ENCODE measurements at regions not wholly inside any gene's neighbourhood (a gene's known extent, or its start where the extent isn't known, plus 50 kb on each side); places are given as distances from the start of the nearest gene placed in this dataset.

DNA sequence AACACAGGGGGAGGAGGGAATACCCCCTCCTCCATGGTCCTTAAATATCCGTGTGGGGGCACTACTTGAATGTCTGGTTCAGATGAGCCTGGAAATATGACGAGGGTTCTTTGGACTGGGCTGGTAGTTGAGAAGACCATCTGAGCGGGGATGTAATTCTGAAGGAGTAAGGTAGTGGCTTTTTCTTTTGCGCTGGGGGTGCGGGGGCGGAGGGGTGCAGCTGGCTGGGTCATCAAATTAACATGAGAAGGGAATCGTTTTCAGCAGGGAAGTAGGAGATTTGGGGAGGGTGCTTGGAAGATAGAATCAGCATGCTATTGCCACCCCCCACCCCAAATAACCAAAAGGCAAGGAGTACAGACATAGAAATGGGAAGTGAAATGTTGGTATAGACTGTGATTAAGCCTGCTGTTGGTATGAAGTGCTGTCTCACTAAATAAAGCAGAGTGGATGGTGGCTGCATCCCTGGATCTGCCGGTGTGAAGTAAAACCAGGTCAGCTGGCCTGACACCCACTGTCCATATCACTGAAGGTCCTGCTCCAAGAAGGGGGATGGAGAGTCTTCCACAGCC, 121.9 kb upstream of the HSD17B12 start:
- H3K4me1 Mint-ChIP-seq = peaks cover 63% of the 10 kb centered on the region
- peak; percentile 15; the same call in 2 of the 3 replicates for ATAC-seq
- H3K27me3 Mint-ChIP-seq (ENCODE audit: insufficient read depth, low read depth, poor library complexity) = peaks cover 12% of the 10 kb centered on the region

DNA sequence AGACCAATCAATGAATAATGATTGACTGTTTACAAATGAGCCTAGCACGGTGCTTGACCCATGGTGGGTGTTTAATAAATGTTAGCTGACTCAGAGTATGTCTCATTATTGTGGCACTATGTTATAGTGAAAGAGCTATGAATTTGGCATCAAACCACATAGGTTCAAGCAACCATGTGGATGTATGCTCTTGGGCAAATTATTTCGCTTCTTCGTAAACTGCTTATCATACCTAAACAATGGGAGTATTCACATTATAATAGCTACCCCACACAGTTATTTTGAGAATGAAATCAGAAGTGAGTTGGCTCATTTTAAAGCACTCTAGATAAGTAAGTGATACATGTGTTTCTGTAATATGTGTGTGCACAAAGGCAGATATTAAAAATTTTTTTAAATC, 118.7 kb upstream of the HSD17B12 start:
- peaks cover 15% of the 10 kb centered on the region for H3K27me3 Mint-ChIP-seq (ENCODE audit: insufficient read depth, low read depth, poor library complexity)
- no peaks in the 10 kb centered on the region for H3K9me3 Mint-ChIP-seq

More for the DNA sequence above, 121.9 kb upstream of the HSD17B12 start:
- no peaks in the 10 kb centered on the region for H3K9me3 Mint-ChIP-seq
- Histone ChIP-seq H3K4me2 (peak overlapping the region; percentile 95), H3K27ac (ENCODE audit: low read depth) (no peak overlapping the region), H3F3A (replicated peaks; ENCODE audit: low read depth) (no peaks in the 10 kb centered on the region), H4K20me1 (replicated peaks; ENCODE audit: insufficient read depth) (no peaks in the 10 kb centered on the region), H3K27me3 (ENCODE audit: insufficient read depth) (peaks cover 62% of the 10 kb centered on the region), H3K36me3 (ENCODE audit: insufficient read depth) (no peaks in the 10 kb centered on the region), H3K4me3 (peak overlapping the region; percentile 55), H3K4me1 (ENCODE audit: insufficient read depth) (peaks cover 60% of the 10 kb centered on the region), H3K9me2 (ENCODE audit: insufficient read depth) (peaks cover 20% of the 10 kb centered on the region), H2AFZ (peak overlapping the region; percentile 96), H3K79me2 (replicated peaks; ENCODE audit: insufficient read depth) (no peaks in the 10 kb centered on the region)
- peak overlapping the region; percentile 77 for H3K4me3 Mint-ChIP-seq
- no peak overlapping the region for H3K27ac Mint-ChIP-seq
- H3K36me3 Mint-ChIP-seq (ENCODE audit: low read depth) = no peaks in the 10 kb centered on the region
- no peak for TF ChIP-seq ZNF114 (CRISPR knock-in tag; IDR thresholded peaks at IDR 0.05)
- TF ChIP-seq NANOG (IDR thresholded peaks at IDR 0.05; ENCODE audit: borderline replicate concordance) = no peak
- no peak for DNase-seq (ENCODE audit: low spot score)

DNA sequence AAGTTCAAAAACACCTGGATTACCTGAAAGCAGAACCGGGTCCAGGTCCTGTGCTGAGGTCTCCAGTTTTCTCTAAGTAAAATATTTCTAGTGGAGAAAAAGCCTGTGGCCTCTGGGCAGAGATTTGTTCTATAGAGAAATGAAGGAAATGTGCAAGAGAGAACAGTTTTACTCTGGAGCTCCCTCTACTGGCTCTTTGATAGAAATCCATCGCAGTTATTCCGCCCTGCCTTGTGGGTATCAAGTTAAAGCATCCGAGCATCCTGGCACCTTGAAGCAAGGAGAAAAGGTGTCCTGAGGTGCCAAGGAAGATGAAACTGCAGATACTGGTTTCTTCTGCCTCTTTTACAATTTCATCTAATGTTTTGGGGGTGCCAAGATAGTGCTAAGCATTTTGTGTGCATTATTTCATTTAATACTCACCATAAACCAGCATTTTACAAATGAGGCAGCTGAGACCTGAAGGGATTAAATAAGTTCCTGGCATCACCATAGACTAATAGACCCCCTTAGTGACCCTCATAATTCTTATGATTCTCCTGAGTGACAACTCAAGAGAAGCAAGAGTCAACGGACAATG, 113.1 kb upstream of the HSD17B12 start:
- Histone ChIP-seq H3K9me2 (ENCODE audit: insufficient read depth) (peaks cover 8% of the 10 kb centered on the region; the same call in 1 of the 2 replicates), H3K27me3 (ENCODE audit: insufficient read depth) (peaks cover 30% of the 10 kb centered on the region), H2AFZ (no peak overlapping the region), H3K4me2 (no peak overlapping the region), H3K27ac (ENCODE audit: low read depth) (no peak overlapping the region), H3K4me1 (ENCODE audit: insufficient read depth) (no peaks in the 10 kb centered on the region), H3K4me3 (no peak overlapping the region), H3F3A (replicated peaks; ENCODE audit: low read depth) (no peaks in the 10 kb centered on the region), H4K20me1 (replicated peaks; ENCODE audit: insufficient read depth) (no peaks in the 10 kb centered on the region), H3K36me3 (ENCODE audit: insufficient read depth) (no peaks in the 10 kb centered on the region), H3K79me2 (replicated peaks; ENCODE audit: insufficient read depth) (no peaks in the 10 kb centered on the region)
- DNase-seq (ENCODE audit: low spot score) (peak; percentile 80), ATAC-seq (peak; percentile 80)
- H3K27ac Mint-ChIP-seq = no peak overlapping the region
- H3K27me3 Mint-ChIP-seq (ENCODE audit: insufficient read depth, low read depth, poor library complexity) = peaks cover 6% of the 10 kb centered on the region
- no peaks in the 10 kb centered on the region for H3K36me3 Mint-ChIP-seq (ENCODE audit: low read depth)
- H3K4me1 Mint-ChIP-seq = no peaks in the 10 kb centered on the region; the same call in 2 of the 3 replicates
- H3K9me3 Mint-ChIP-seq = no peaks in the 10 kb centered on the region
- H3K4me3 Mint-ChIP-seq = no peak overlapping the region
- TF ChIP-seq, protein P1, sequence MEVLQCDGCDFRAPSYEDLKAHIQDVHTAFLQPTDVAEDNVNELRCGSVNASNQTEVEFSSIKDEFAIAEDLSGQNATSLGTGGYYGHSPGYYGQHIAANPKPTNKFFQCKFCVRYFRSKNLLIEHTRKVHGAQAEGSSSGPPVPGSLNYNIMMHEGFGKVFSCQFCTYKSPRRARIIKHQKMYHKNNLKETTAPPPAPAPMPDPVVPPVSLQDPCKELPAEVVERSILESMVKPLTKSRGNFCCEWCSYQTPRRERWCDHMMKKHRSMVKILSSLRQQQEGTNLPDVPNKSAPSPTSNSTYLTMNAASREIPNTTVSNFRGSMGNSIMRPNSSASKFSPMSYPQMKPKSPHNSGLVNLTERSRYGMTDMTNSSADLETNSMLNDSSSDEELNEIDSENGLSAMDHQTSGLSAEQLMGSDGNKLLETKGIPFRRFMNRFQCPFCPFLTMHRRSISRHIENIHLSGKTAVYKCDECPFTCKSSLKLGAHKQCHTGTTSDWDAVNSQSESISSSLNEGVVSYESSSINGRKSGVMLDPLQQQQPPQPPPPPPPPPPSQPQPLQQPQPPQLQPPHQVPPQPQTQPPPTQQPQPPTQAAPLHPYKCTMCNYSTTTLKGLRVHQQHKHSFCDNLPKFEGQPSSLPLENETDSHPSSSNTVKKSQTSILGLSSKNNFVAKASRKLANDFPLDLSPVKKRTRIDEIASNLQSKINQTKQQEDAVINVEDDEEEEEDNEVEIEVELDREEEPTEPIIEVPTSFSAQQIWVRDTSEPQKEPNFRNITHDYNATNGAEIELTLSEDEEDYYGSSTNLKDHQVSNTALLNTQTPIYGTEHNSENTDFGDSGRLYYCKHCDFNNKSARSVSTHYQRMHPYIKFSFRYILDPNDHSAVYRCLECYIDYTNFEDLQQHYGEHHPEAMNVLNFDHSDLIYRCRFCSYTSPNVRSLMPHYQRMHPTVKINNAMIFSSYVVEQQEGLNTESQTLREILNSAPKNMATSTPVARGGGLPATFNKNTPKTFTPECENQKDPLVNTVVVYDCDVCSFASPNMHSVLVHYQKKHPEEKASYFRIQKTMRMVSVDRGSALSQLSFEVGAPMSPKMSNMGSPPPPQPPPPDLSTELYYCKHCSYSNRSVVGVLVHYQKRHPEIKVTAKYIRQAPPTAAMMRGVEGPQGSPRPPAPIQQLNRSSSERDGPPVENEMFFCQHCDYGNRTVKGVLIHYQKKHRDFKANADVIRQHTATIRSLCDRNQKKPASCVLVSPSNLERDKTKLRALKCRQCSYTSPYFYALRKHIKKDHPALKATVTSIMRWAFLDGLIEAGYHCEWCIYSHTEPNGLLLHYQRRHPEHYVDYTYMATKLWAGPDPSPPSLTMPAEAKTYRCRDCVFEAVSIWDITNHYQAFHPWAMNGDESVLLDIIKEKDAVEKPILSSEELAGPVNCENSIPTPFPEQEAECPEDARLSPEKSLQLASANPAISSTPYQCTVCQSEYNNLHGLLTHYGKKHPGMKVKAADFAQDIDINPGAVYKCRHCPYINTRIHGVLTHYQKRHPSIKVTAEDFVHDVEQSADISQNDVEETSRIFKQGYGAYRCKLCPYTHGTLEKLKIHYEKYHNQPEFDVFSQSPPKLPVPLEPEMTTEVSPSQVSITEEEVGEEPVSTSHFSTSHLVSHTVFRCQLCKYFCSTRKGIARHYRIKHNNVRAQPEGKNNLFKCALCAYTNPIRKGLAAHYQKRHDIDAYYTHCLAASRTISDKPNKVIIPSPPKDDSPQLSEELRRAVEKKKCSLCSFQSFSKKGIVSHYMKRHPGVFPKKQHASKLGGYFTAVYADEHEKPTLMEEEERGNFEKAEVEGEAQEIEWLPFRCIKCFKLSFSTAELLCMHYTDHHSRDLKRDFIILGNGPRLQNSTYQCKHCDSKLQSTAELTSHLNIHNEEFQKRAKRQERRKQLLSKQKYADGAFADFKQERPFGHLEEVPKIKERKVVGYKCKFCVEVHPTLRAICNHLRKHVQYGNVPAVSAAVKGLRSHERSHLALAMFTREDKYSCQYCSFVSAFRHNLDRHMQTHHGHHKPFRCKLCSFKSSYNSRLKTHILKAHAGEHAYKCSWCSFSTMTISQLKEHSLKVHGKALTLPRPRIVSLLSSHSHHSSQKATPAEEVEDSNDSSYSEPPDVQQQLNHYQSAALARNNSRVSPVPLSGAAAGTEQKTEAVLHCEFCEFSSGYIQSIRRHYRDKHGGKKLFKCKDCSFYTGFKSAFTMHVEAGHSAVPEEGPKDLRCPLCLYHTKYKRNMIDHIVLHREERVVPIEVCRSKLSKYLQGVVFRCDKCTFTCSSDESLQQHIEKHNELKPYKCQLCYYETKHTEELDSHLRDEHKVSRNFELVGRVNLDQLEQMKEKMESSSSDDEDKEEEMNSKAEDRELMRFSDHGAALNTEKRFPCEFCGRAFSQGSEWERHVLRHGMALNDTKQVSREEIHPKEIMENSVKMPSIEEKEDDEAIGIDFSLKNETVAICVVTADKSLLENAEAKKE (CRISPR knock-in tag; IDR thresholded peaks at IDR 0.05) = no peak
- no peak for TF ChIP-seq POLR2AphosphoS5 (IDR thresholded peaks at IDR 0.05; ENCODE audit: low read depth)
- TF ChIP-seq, protein P2, sequence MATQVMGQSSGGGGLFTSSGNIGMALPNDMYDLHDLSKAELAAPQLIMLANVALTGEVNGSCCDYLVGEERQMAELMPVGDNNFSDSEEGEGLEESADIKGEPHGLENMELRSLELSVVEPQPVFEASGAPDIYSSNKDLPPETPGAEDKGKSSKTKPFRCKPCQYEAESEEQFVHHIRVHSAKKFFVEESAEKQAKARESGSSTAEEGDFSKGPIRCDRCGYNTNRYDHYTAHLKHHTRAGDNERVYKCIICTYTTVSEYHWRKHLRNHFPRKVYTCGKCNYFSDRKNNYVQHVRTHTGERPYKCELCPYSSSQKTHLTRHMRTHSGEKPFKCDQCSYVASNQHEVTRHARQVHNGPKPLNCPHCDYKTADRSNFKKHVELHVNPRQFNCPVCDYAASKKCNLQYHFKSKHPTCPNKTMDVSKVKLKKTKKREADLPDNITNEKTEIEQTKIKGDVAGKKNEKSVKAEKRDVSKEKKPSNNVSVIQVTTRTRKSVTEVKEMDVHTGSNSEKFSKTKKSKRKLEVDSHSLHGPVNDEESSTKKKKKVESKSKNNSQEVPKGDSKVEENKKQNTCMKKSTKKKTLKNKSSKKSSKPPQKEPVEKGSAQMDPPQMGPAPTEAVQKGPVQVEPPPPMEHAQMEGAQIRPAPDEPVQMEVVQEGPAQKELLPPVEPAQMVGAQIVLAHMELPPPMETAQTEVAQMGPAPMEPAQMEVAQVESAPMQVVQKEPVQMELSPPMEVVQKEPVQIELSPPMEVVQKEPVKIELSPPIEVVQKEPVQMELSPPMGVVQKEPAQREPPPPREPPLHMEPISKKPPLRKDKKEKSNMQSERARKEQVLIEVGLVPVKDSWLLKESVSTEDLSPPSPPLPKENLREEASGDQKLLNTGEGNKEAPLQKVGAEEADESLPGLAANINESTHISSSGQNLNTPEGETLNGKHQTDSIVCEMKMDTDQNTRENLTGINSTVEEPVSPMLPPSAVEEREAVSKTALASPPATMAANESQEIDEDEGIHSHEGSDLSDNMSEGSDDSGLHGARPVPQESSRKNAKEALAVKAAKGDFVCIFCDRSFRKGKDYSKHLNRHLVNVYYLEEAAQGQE (IDR thresholded peaks at IDR 0.05; ENCODE audit: unreplicated experiment) = no peak

More for the DNA sequence above, 118.7 kb upstream of the HSD17B12 start:
- Histone ChIP-seq H3K4me2 (no peak overlapping the region), H3K4me3 (no peak overlapping the region), H3K36me3 (ENCODE audit: insufficient read depth) (no peaks in the 10 kb centered on the region), H4K20me1 (replicated peaks; ENCODE audit: insufficient read depth) (no peaks in the 10 kb centered on the region), H3K4me1 (ENCODE audit: insufficient read depth) (peaks cover 33% of the 10 kb centered on the region), H3K27ac (ENCODE audit: low read depth) (no peak overlapping the region), H3F3A (replicated peaks; ENCODE audit: low read depth) (no peaks in the 10 kb centered on the region), H3K9me2 (ENCODE audit: insufficient read depth) (peaks cover 20% of the 10 kb centered on the region), H3K27me3 (ENCODE audit: insufficient read depth) (peaks cover 35% of the 10 kb centered on the region), H2AFZ (no peak overlapping the region), H3K79me2 (replicated peaks; ENCODE audit: insufficient read depth) (no peaks in the 10 kb centered on the region)
- peaks cover 35% of the 10 kb centered on the region for H3K4me1 Mint-ChIP-seq
- no peak for ATAC-seq
- no peak overlapping the region for H3K27ac Mint-ChIP-seq
- H3K36me3 Mint-ChIP-seq (ENCODE audit: low read depth) = no peaks in the 10 kb centered on the region
- no peak for DNase-seq (ENCODE audit: low spot score)
- TF ChIP-seq EZH2 (IDR thresholded peaks at IDR 0.05; ENCODE audit: low read depth, unreplicated experiment) = no peak
- H3K4me3 Mint-ChIP-seq = no peak overlapping the region

All from GM23338 (cell line).